T-helper 2 cell (primary cell): ENCODE measurements at regions not wholly inside any gene's neighbourhood (a gene's known extent, or its start where the extent isn't known, plus 50 kb on each side); places are given as distances from the start of the nearest gene placed in this dataset.
"Not testable (repeated sequence)": the region's sequence is repeated elsewhere in the genome, so short reads cannot be mapped to it uniquely, and the experiment has no call there.

Experiments
- DNase-seq, 5 experiments: peaks; one replicate each; pipeline versions ENCODE4 v3.0.0 to v3.0.0-alpha.2; 2012 to 2022

DNA sequence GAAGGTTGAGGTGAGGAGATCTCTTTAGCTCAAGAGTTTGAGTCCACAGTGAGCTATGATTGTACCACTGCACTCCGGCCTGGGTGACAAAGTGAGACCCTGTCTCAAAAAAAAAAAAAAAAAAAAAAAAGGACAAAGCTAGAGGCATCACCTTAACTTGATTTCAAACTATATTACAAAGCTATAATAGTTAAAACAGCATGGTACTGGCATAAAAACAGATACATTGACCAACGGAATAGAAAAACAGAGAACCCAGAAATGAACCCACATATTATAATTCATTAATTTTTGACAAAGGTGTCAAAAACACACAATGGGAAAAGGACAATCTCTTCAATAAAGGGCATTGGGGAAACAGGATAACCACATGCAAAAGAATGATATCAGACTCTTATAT, 50.8 kb upstream of the MBOAT1 start:
- DNase-seq: no peak

DNA sequence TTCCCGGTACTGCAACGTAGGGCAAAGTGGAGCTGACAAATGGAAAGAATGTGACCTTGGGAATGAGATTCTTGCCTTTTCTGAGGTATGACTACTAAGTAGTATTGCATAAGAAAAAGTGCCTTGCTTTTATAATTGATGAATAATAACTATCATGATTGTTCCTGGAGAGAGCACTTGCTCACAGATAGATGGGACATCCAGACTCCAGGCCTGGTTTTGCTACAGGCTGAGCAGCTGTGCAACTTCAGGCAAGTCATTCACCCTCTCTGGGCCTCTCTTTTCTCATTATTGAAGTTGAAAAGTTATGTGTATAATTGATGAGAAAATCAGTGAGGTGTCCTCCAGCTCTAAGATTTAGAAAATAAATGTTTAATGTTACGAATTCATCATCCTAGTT, 53.6 kb upstream of the MBOAT1 start:
- DNase-seq: no peak

DNA sequence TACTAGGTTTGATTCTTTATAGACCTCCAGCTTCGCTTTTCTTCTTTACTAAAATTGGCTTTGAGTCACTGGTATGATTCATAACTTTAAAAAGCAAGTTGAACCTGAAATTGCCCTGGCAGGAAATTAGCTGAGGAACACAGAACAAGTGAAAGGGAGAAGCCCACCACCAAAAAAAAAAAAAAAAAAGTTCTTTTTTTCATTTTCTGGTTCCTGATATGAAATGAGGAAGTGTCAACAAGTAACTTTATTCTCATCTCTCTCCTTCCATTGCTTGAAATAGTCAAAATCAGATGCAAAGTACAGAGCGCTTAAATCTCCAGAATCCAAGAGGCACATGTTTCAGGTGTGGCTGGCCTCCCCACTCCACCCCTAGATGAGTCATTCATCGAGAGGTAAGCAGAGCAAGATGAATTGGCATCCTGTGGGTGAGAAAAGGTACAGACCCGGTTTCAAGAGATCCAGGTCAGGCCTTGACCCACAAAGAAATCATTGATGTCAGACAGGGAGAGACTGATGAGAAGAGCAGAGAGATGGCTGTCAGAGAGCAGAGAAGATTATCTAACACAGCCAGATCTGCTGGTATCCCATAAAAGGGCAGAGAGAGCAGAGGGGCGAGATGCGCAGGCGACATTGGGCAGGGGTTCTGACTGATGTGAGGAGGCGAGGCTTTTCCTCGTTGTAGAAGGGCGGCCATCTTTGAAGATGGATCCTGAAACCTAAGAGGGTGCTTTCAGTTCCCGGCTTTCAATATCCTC, 54.8 kb upstream of the MBOAT1 start:
- DNase-seq: peak in 2 of 5 experiments; percentile 16 to 24

DNA sequence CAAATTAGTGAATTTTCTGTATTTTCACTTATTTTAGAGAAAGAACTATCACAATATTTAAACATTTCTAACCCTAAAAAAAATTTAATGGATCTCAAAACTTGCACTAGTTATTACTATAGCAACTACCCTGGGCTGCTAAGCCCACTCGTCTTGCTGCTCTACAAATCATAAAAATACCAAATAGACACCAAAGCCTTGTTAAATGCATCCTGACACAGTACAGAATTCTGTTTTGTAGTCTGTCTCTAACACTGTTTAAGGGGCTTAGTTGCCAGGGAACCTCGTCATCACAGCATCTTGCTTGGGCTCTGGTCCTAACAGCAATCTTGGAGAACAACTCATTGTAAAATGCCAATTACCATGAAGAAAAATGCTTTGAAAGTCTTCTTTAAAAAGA, 56.9 kb upstream of the MBOAT1 start:
- DNase-seq: no peak

DNA sequence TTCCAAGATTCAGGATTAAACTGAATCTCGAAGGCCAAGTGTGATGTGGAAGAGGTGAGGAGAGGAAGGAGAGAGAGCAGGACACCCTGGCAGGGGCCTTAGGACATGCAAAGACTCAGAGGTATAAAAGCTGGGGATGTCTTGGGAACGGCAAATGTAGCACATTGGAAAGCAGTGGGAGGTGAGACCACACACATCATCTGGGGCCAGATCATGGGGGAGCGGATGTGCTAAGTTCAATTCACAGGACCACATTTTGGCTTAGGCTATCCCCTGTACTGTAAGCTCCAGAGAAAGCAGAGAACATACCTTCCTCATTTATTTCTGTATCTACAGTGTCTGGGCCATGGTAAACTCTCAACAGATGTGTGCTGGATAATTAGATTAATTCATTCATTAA, 59.5 kb upstream of the MBOAT1 start:
- no peak for DNase-seq

DNA sequence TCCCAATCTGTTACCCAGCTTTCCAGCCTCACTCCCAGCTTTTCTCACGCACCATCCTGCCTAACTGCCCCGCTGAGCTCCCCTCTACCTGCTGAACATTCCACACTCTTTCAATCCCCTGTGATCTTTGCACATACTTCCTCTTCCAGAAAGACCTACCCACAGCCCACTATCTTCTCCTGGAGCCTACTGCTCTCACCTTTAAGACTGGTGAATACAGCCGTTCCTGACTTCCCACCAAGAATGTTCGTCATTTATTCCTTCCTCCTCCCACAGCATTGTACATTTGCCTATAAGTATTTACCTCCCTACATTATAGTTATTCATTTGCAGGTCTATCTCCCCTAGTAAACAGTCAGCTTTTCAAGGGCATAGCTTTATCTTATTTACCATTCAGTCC, 61.9 kb upstream of the MBOAT1 start:
- no peak for DNase-seq

DNA sequence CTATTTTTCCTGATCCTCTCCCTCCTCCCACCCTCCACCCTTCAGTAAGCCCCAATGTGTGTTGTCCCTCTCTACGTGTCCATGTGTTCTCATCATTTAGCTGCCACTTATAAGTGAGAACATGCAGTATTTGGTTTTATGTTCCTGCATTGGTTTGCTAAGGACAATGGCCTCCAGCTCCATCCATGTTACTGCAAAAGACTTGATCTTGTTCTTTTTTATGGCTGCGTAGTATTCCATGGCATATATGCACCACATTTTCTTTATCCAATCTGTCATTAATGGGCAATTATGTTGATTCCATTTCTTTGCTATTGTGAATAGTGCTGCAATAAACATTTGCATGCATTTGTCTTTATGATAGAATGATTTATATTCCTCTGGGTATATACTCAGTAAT, 63.6 kb upstream of the MBOAT1 start:
- DNase-seq: not testable (repeated sequence)

DNA sequence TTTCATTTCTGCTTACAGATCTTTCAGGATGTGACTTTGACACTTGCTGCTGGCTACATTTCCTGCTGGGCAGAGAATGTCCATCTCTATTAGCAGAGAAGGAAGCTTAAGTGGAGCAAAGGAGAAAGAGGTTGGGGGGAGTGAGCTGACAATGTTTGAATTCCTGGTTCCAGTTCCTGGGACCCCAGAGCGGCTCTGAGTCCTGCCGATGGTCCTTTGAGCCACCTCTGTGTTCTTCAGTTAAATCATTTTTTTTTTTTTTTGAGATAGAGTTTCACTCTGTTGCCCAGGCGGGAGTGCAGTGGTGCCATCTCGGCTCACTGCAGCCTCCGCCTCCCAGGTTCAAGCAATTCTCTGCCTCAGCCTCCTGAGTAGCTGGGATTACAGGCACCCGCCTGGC, 65.5 kb upstream of the MBOAT1 start:
- DNase-seq: not testable (repeated sequence)

DNA sequence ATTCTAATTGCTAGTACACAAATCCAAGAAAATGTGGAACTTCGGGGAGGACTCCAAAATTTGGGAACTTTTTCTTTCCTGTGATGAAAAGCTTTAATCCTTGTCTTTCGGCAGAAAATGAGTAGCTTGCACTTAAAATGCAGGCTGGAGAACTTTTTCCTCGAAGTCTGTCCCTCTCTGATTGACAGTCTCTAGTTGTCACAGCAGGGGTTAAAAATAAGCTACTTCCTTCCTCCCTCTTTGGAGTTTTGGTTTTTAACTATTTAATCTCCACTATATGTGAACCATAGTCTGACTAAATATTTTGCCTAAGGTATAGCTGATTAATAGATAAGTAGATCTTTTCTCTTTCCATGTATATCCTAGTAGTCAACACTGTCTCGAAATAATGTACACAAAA, 66.8 kb upstream of the MBOAT1 start:
- DNase-seq: no peak

DNA sequence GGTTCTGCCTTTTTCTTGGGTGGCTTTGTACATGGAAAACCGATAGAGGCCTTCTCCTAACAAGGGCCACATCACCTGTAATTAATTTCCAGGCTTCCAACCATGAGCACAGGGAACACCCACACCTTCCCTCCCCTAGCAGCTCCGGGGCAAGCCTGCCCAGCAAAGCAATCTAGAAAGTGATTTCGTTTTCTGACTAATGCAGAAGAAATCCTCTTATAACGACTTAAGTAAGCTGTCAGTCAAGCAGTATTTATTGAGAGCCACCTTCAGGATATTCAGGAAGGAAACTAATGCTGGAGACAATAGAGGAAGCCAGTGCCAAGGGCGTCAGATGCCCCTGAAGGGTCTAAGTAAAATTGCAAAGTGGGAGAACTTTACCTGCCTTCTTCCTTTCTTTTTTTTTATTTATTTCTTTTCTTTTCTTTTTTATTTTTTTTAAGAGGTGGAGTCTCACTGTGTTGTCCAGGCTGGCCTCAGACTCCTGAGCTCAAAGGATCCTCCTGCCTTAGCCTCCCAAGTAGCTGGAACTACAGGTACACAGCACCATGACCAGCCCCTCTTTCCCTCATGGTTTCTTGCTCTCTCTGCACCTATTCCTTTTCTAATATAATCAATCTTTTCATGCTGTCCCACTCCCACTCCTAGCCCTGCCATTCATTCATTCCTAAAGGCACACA, 67.5 kb upstream of the MBOAT1 start:
- DNase-seq: no peak

DNA sequence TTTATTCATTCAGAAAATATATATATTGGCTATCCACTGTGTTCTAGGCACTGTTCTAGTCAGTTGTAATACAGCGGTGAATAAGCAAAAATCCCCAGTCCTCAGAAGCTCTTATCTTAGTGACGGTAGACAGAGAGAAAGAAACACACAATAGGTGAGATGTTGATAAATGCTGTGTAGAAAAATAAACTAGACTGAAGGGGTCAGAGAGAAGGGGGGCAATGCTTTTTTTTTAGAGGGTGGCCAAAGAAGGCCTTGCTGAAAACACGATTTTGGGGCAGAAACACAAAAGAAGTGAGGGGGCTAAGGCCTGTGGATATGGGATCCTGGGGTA, 68.0 kb upstream of the MBOAT1 start:
- no peak for DNase-seq

DNA sequence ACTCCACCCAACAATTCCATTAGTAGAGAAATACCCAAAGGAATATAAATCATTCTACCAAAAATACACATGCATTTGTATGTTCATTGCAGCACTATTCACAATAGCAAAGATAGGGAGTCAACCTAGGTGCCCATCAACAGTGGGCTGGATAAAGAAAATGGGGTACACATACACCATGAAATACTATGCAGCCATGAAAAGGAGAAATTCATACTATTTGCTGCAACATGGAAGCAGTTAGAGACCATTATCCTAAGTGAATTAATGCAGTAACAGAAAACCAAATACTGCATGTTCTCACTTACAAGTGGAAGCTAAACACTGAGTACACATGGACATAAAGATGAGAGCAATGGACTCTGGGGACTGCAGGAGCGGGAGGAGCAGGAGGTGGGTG, 72.4 kb upstream of the MBOAT1 start:
- DNase-seq: no peak

DNA sequence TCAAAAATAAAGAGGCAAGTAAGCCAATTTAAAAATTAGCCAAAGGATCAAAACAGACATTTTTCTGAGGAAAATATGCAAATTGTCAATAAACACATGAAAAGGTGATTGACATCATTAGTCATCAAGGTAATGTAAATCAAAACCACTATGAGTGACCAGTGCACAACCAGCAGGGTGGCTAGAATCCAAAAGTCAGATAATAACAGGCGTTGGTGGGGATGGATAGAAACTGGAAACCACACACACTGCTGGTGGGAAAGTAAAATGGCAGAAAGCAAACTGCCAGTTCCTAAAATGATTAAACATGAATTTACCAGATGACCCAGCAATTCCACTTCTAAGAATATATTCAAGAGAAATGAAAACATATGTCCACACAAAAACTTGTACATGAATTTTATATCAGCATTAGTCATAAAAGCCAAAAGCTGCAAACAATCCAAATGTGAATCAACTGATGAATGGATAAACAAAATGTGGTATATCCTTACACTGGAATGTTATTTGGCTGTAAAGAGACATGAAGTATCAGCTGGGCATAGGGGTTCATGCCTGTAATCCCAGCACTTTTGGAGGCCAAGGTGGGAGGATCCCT, 74.8 kb upstream of the MBOAT1 start:
- DNase-seq: no peak

DNA sequence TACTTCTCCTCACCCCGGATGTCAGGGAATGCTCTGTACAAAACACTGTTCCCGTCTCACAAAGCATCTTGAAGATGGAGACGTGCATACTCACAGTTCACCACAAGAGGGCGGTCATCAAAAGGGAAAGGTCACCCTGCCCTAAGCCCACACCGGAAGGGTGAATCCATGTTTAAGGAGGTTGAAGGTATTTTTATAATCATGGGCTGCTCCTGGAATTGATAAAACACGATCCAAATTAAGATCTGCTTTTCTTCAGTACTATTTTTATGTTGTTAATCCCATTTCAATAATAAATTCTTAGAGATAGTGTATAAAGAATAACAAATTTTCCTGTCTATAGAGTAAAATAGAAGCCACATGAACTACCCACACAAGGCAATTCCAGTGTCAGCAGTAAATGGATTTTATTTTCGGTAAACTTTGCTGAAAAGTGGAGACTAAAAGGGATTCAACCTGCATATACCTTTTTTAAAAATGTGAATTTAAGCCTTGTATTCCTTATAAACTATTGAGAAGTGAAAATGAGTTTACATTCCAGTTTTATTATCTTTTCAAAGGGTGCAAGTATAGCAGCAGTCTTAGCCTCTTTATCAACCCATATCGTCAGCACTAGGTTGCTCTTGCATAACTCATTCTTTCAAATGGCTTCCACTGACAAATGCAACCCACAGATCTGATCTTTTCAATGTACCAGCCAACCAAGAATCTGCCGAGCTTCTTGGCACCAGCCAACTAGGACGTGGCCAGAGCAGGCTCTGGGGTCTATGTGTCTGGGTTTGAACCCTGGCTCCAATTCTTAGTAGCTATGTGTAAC, 79.7 kb upstream of the MBOAT1 start:
- DNase-seq: peak; percentile 16 to 74 (median 47)

DNA sequence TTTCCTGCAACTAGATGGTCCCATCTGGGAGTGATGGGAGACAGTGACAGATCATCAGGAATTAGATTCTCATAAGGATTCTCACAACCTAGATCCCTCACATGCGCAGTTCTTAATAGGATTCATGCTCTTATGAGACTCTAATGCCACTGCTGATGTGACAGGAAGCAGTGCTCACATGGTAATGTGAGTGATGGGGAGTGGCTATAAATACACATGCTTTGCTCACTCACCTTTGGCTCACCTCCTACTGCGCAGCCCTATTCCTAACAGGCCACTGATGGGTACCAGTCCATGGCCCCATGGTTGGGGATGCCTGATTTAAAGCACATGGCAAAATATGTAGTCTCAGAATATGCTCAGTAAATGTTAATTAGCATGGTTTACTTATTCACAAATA, 80.6 kb upstream of the MBOAT1 start:
- peak in 1 of 5 experiments; percentile 34 for DNase-seq

DNA sequence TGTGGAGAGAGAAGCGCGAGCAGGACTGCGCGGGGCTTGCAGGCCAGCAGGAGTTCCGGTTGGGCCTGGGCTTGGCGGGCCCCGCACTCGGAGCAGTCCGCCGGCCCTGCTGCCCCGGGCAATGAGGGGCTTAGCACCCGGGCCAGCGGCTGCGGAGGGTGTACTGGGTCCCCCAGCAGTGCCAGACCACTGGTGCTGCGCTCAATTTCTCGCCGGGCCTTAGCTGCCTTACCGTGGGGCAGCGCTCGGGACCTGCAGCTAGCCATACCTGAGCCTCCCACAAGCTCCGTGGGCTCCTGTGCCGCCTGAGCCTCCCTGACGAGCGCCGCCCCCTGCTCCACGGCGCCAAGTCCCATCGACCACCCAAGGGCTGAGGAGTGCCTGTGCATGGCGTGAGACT, 89.0 kb upstream of the MBOAT1 start:
- no peak for DNase-seq

DNA sequence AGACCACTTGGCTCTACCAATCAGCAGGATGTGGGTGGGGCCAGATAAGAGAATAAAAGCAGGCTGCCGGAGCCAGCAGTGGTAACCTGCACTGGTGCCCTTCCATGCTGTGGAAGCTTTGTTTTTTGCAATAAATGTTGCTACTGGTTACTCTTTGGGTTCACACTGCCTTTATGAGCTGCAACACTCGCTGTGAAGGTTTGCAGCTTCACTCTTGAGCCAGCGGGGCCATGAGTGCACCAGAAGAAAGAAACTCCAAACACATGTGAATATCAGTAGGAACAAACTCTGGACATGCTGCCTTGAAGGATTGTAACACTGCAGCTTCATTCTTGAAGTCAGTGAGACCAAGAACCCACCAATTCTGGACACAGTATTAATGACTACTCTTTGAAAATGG, 89.9 kb upstream of the MBOAT1 start:
- DNase-seq: no peak

DNA sequence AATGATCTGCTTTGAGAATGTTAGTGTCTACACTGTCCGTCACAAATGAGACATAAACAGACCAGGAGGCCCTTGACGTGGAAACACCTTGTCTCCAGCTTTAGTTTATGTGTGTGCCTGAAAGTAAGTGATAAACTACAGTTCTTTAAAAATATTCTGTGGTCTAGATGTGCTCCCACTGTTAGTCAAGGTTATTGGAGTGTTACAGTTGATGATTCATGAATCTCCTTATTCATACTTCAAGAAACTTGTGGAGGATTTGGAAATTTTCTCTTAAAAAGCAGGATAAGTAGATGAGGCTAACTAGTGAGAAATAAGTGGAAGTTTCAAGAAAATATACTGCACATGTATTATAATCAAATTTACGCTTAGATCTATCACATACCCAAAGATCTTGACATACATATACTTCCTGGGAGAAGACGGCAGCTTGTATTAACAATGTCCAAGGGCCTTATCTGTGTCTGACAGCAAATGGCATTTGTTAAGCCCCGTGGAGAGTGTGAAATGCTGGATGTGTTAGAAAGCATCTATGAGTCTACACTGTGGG, 90.5 kb upstream of the MBOAT1 start:
- no peak for DNase-seq

DNA sequence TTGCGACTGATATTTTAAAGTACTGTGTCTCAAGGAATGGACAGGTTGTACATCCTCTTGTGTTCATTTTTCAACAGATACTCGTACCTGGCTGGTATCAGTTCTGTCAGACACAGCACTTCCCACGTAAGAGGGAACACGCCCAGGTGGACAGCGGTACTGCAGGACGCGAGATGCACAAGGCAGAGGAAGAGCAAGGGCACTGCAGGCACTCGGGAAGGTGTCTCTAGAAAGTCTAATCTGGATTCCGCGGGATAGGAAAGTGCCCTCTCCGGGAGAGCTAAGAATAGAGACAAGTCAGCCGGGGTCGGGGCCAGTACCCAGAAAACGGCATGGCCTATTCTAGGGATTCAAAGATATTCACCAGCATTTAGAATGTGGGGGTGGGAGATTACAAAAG, 94.2 kb upstream of the MBOAT1 start:
- no peak for DNase-seq

DNA sequence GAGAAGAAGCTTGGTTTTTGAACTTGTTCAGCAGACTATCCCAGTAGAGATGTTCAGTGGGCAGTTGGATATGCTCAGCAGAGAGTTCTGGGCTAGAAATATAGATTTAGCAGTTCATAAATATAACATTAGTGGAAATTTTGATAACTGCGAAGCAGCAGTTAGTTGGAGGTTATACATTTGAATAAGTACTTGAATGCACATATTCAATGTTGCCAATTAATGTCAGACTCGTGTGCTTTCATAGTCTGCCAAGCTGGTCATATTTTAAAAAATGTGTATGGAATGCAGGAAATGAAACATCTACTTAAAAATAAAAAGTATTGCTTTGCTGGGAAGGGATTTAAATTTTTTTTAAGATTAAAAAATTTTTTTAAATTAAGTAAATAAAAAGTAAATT, 92.5 kb upstream of the E2F3 start:
- no peak for DNase-seq

DNA sequence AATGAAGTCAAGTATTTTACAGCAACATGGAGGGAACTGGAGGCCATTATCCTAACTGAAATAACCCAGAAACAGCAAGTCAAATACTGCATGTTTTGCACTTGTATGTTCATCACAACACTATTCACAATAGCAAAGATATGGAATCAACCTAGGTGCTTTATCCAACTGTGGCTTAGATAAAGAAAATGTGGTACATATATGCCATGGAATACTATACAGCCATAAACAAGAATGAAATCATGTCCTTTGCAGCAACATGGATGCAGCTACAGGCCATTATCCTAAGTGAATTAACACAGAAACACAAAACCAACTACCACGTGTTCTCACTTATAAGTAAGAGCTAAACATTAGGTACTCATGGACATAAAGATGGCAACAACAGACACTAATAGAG, 91.5 kb upstream of the E2F3 start:
- no peak for DNase-seq

DNA sequence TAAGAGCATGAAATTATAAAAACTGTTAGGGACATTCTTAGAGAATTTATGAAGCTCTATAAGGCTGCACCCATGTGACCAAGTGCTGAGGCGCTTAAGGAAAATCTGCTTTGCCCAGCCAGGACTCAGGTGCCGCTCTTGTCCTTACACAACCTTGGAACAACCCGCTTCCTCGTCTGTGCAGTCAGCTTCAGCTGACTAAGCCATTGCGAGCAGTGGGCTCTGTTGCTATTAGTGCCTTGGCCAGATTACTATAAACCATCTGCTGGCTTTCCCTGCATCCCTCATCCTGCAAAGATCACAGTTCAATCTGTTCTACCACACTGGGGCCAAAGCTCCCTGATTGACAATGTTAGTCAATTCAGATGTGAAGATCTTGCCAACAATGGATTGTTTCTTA, 89.1 kb upstream of the E2F3 start:
- DNase-seq: no peak

DNA sequence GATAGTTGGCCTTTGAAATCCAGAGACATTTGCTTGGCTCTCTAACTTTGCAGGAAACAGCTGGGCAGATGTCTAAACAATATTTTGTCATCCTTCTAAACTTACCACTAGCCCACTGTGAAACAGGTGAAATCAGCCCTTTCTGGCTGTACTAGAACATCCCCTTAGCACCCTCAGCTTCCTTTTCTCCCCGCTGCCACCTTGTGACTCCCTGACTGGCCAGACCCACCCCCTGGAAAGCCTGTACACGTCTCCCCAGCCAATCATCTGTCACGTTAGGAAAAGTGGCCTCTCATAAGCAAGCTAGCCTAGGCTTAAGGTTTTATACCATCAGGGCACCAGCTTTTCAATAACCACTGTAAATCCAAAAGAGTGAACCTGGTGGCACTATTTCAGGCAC, 88.6 kb upstream of the E2F3 start:
- no peak for DNase-seq
